ENCODE measurements at regions not wholly inside any gene's neighbourhood (a gene's known extent, or its start where the extent isn't known, plus 50 kb on each side); places are given as distances from the start of the nearest gene placed in this dataset.

GRCh38 chr3:157607826-157608405 is 104.7 kb upstream of the VEPH1 start:
- Histone ChIP-seq H4K20me1 (ENCODE audit: insufficient read depth) (no peaks in the 10 kb centered on the region), H3K4me2 (no peak overlapping the region)
- TF ChIP-seq, protein P1, sequence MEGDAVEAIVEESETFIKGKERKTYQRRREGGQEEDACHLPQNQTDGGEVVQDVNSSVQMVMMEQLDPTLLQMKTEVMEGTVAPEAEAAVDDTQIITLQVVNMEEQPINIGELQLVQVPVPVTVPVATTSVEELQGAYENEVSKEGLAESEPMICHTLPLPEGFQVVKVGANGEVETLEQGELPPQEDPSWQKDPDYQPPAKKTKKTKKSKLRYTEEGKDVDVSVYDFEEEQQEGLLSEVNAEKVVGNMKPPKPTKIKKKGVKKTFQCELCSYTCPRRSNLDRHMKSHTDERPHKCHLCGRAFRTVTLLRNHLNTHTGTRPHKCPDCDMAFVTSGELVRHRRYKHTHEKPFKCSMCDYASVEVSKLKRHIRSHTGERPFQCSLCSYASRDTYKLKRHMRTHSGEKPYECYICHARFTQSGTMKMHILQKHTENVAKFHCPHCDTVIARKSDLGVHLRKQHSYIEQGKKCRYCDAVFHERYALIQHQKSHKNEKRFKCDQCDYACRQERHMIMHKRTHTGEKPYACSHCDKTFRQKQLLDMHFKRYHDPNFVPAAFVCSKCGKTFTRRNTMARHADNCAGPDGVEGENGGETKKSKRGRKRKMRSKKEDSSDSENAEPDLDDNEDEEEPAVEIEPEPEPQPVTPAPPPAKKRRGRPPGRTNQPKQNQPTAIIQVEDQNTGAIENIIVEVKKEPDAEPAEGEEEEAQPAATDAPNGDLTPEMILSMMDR (conservative IDR thresholded peaks at IDR 0.05; ENCODE audit: low read depth, low read length): no peak

GRCh38 chr3:157606852-157607197 is 103.6 kb upstream of the VEPH1 start:
- Histone ChIP-seq H4K20me1 (ENCODE audit: insufficient read depth) (no peaks in the 10 kb centered on the region), H3K79me2 (ENCODE audit: insufficient read depth, low read depth) (no peaks in the 10 kb centered on the region), H3K36me3 (ENCODE audit: insufficient read depth) (no peaks in the 10 kb centered on the region), H3K27me3 (ENCODE audit: insufficient read depth, low read depth) (no peaks in the 10 kb centered on the region), H3K27ac (no peak overlapping the region), H2AFZ (ENCODE audit: low read depth) (peak overlapping the region; percentile 24; the same call in 1 of the 2 replicates), H3K4me2 (no peak overlapping the region), H3K9ac (no peak overlapping the region), H3K4me3 (IDR thresholded peaks at IDR 0.05; ENCODE audit: insufficient read depth, low read depth, low read length) (no peak overlapping the region), H3K4me1 (ENCODE audit: low read depth, poor library complexity, severe bottlenecking) (no peaks in the 10 kb centered on the region)
- TF ChIP-seq, protein P1 (conservative IDR thresholded peaks at IDR 0.05; ENCODE audit: low read depth, low read length): peak; percentile 78

More at GRCh38 chr3:157607826-157608405, 104.7 kb upstream of the VEPH1 start:
- no peaks in the 10 kb centered on the region for H3K27me3 ChIP-seq (ENCODE audit: insufficient read depth, low read depth)
- H2AFZ ChIP-seq (ENCODE audit: low read depth): no peak overlapping the region
- no peaks in the 10 kb centered on the region for H3K36me3 ChIP-seq (ENCODE audit: insufficient read depth)
- no peaks in the 10 kb centered on the region for H3K4me1 ChIP-seq (ENCODE audit: low read depth, poor library complexity, severe bottlenecking)
- H3K79me2 ChIP-seq (ENCODE audit: insufficient read depth, low read depth): no peaks in the 10 kb centered on the region
- H3K27ac ChIP-seq: no peak overlapping the region
- no peak overlapping the region for H3K4me3 ChIP-seq (IDR thresholded peaks at IDR 0.05; ENCODE audit: insufficient read depth, low read depth, low read length)
- no peak overlapping the region for H3K9ac ChIP-seq

GRCh38 chr3:157606011-157606851 is 103.0 kb upstream of the VEPH1 start:
- no peaks in the 10 kb centered on the region for H3K79me2 ChIP-seq (ENCODE audit: insufficient read depth, low read depth)
- no peak overlapping the region for H3K9ac ChIP-seq
- no peaks in the 10 kb centered on the region for H3K27me3 ChIP-seq (ENCODE audit: insufficient read depth, low read depth)
- no peak overlapping the region for H3K27ac ChIP-seq
- H2AFZ ChIP-seq (ENCODE audit: low read depth): peak overlapping the region; percentile 24; the same call in 1 of the 2 replicates
- no peaks in the 10 kb centered on the region for H3K4me1 ChIP-seq (ENCODE audit: low read depth, poor library complexity, severe bottlenecking)
- H3K4me2 ChIP-seq: no peak overlapping the region
- H3K4me3 ChIP-seq (IDR thresholded peaks at IDR 0.05; ENCODE audit: insufficient read depth, low read depth, low read length): no peak overlapping the region
- TF ChIP-seq, protein P1 (conservative IDR thresholded peaks at IDR 0.05; ENCODE audit: low read depth, low read length): peak; percentile 96
- H3K36me3 ChIP-seq (ENCODE audit: insufficient read depth): no peaks in the 10 kb centered on the region
- no peaks in the 10 kb centered on the region for H4K20me1 ChIP-seq (ENCODE audit: insufficient read depth)

GRCh38 chr3:157605356-157605755 is 102.1 kb upstream of the VEPH1 start:
- no peaks in the 10 kb centered on the region for H3K4me1 ChIP-seq (ENCODE audit: low read depth, poor library complexity, severe bottlenecking)
- H3K9ac ChIP-seq: no peak overlapping the region
- no peak overlapping the region for H3K4me2 ChIP-seq
- no peak overlapping the region for H3K4me3 ChIP-seq (IDR thresholded peaks at IDR 0.05; ENCODE audit: insufficient read depth, low read depth, low read length)
- no peaks in the 10 kb centered on the region for H3K79me2 ChIP-seq (ENCODE audit: insufficient read depth, low read depth)
- TF ChIP-seq, protein P1 (conservative IDR thresholded peaks at IDR 0.05; ENCODE audit: low read depth, low read length): no peak
- no peak overlapping the region for H2AFZ ChIP-seq (ENCODE audit: low read depth)
- H3K36me3 ChIP-seq (ENCODE audit: insufficient read depth): no peaks in the 10 kb centered on the region
- H3K27ac ChIP-seq: no peak overlapping the region
- no peaks in the 10 kb centered on the region for H4K20me1 ChIP-seq (ENCODE audit: insufficient read depth)
- no peaks in the 10 kb centered on the region for H3K27me3 ChIP-seq (ENCODE audit: insufficient read depth, low read depth)

Data from KMS-11 (cell line).